ENCODE measurements at regions not wholly inside any gene's neighbourhood (a gene's known extent, or its start where the extent isn't known, plus 50 kb on each side); places are given as distances from the start of the nearest gene placed in this dataset.

DNA sequence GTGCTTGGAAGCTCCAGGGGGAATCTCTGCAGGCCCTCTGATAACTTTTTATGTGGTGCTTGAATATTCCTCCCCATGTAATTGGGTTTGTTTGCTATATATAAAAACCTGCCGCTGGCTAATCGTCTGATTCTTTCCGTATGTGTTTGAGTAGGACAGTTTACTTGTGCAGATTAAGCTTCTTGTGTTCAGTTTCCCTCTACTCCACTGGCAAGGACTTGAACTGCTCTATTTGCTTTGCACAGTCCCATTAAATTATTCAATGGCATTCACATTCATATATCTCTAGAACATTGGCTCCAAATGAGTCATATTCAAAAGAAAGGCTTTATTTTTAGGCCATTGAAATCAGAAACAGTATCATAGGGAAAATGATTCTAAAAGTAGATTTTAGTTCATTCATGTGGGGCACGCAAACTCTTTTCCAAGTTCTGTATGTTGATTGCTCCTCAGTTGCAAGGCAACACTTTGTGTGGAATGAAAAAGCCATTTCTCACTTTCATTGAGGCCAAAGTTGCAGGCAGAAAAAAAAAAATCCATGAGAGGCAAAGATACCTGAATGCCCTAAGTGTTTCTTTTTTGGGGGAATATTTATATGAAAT lies 1682.3 kb upstream of the PIK3C3 start:
- in situ Hi-C loops (cut with MboI) (no loop called here), intact Hi-C loops (cut with micrococcal nuclease; ENCODE audit: unreplicated experiment) (no loop called here)
- RAD21 ChIA-PET (ENCODE audit: unreplicated experiment) = no interaction called here
- no peak for ATAC-seq
- no peak for FAIRE-seq
- H4K20me1 ChIP-seq (ENCODE audit: control insufficient read depth, insufficient read depth) = no peaks in the 10 kb centered on the region
- SMC1A ChIA-PET (ENCODE audit: uncharacterized antibody, unreplicated experiment) = no interaction called here
- H3K4me1 ChIP-seq (ENCODE audit: control insufficient read depth, insufficient read depth, low read length) = no peaks in the 10 kb centered on the region
- DNase-seq (ENCODE audit: low read depth, low spot score) = no peak
- no peak overlapping the region for H3K4me3 ChIP-seq
- H3K27ac ChIP-seq (ENCODE audit: control insufficient read depth, insufficient read depth) = no peak overlapping the region
- H3K36me3 ChIP-seq (ENCODE audit: control insufficient read depth in 2 of 2, insufficient read depth in 2 of 2, low read length in 1 of 2) = no peaks in the 10 kb centered on the region
- H3K9me3 ChIP-seq (replicated peaks; ENCODE audit: control insufficient read depth, insufficient read depth, low read length) = no peaks in the 10 kb centered on the region
- BruUV-seq (replicated peaks) = no TSS peak
- TF ChIP-seq WRNIP1 (IDR thresholded peaks at IDR 0.05; ENCODE audit: borderline replicate concordance, low read depth, low read length) = no peak
- TF ChIP-seq, protein P1, sequence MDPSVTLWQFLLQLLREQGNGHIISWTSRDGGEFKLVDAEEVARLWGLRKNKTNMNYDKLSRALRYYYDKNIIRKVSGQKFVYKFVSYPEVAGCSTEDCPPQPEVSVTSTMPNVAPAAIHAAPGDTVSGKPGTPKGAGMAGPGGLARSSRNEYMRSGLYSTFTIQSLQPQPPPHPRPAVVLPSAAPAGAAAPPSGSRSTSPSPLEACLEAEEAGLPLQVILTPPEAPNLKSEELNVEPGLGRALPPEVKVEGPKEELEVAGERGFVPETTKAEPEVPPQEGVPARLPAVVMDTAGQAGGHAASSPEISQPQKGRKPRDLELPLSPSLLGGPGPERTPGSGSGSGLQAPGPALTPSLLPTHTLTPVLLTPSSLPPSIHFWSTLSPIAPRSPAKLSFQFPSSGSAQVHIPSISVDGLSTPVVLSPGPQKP (IDR thresholded peaks at IDR 0.05; ENCODE audit: low read depth, low read length) = no peak
- TF ChIP-seq, protein P2, sequence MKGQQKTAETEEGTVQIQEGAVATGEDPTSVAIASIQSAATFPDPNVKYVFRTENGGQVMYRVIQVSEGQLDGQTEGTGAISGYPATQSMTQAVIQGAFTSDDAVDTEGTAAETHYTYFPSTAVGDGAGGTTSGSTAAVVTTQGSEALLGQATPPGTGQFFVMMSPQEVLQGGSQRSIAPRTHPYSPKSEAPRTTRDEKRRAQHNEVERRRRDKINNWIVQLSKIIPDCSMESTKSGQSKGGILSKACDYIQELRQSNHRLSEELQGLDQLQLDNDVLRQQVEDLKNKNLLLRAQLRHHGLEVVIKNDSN (IDR thresholded peaks at IDR 0.05; ENCODE audit: borderline replicate concordance, extremely low read length, insufficient read depth, low read depth, low read length) = no peak
- TF ChIP-seq, protein P3, sequence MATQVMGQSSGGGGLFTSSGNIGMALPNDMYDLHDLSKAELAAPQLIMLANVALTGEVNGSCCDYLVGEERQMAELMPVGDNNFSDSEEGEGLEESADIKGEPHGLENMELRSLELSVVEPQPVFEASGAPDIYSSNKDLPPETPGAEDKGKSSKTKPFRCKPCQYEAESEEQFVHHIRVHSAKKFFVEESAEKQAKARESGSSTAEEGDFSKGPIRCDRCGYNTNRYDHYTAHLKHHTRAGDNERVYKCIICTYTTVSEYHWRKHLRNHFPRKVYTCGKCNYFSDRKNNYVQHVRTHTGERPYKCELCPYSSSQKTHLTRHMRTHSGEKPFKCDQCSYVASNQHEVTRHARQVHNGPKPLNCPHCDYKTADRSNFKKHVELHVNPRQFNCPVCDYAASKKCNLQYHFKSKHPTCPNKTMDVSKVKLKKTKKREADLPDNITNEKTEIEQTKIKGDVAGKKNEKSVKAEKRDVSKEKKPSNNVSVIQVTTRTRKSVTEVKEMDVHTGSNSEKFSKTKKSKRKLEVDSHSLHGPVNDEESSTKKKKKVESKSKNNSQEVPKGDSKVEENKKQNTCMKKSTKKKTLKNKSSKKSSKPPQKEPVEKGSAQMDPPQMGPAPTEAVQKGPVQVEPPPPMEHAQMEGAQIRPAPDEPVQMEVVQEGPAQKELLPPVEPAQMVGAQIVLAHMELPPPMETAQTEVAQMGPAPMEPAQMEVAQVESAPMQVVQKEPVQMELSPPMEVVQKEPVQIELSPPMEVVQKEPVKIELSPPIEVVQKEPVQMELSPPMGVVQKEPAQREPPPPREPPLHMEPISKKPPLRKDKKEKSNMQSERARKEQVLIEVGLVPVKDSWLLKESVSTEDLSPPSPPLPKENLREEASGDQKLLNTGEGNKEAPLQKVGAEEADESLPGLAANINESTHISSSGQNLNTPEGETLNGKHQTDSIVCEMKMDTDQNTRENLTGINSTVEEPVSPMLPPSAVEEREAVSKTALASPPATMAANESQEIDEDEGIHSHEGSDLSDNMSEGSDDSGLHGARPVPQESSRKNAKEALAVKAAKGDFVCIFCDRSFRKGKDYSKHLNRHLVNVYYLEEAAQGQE (IDR thresholded peaks at IDR 0.05; ENCODE audit: low read depth, low read length) = no peak
- TF ChIP-seq EP300 (IDR thresholded peaks at IDR 0.05; ENCODE audit: borderline replicate concordance in 1 of 2, control insufficient read depth in 1 of 2, low read depth in 2 of 2, low read length in 2 of 2) = no peak
- no peak for TF ChIP-seq JUND (IDR thresholded peaks at IDR 0.05; ENCODE audit: low read depth, low read length)
- no peak for TF ChIP-seq SREBF2 (IDR thresholded peaks at IDR 0.05; ENCODE audit: low read length)
- no peak for TF ChIP-seq MYC (IDR thresholded peaks at IDR 0.05; ENCODE audit: insufficient read depth, insufficient read length, insufficient replicate concordance, low read length, severe bottlenecking)
- no peak for TF ChIP-seq RAD51 (IDR thresholded peaks at IDR 0.05)
- TF ChIP-seq MEF2B (IDR thresholded peaks at IDR 0.05; ENCODE audit: partially characterized antibody, poor library complexity, severe bottlenecking) = no peak
- TF ChIP-seq, protein P4, sequence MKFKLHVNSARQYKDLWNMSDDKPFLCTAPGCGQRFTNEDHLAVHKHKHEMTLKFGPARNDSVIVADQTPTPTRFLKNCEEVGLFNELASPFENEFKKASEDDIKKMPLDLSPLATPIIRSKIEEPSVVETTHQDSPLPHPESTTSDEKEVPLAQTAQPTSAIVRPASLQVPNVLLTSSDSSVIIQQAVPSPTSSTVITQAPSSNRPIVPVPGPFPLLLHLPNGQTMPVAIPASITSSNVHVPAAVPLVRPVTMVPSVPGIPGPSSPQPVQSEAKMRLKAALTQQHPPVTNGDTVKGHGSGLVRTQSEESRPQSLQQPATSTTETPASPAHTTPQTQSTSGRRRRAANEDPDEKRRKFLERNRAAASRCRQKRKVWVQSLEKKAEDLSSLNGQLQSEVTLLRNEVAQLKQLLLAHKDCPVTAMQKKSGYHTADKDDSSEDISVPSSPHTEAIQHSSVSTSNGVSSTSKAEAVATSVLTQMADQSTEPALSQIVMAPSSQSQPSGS (IDR thresholded peaks at IDR 0.05; ENCODE audit: low read length) = no peak
- TF ChIP-seq POU2F2 (IDR thresholded peaks at IDR 0.05; ENCODE audit: borderline replicate concordance, low read depth, low read length) = no peak
- TF ChIP-seq CHD2 (IDR thresholded peaks at IDR 0.05; ENCODE audit: borderline replicate concordance, low read depth, low read length) = no peak
- TF ChIP-seq RAD21 (IDR thresholded peaks at IDR 0.05; ENCODE audit: insufficient read depth, low read depth, low read length) = no peak
- no peak for TF ChIP-seq NR2F1 (conservative IDR thresholded peaks at IDR 0.05)
- 7% methylated on average over 4 of the region's 4 CpGs for WGBS (ENCODE audit: insufficient coverage, insufficient replicate concordance, low lambda C conversion rate, missing lambda C conversion rate)
- no peak overlapping the region for H3K9ac ChIP-seq (ENCODE audit: control insufficient read depth, insufficient read depth, low read length)
- H3K4me2 ChIP-seq (ENCODE audit: control insufficient read depth, insufficient read depth) = no peak overlapping the region
- H3K79me2 ChIP-seq (ENCODE audit: control insufficient read depth, insufficient read depth, low read length) = no peaks in the 10 kb centered on the region
- POLR2A ChIA-PET = no interaction called here
- H2AFZ ChIP-seq (ENCODE audit: control insufficient read depth, low read depth, low read length) = no peak overlapping the region
- CTCF ChIA-PET = no interaction called here
- H3K27me3 ChIP-seq (replicated peaks in 1 of 2; ENCODE audit: control insufficient read depth in 2 of 2, insufficient read depth in 2 of 2, low read length in 1 of 2) = no peaks in the 10 kb centered on the region

Data from GM12878 (cell line).